ENCODE measurements at regions not wholly inside any gene's neighbourhood (a gene's known extent, or its start where the extent isn't known, plus 50 kb on each side); places are given as distances from the start of the nearest gene placed in this dataset.

- Histone ChIP-seq H3K27me3 (replicated peaks in 2 of 5; ENCODE audit: control insufficient read depth in 4 of 5, insufficient read depth in 5 of 5, low read length in 4 of 5) (no peaks in the 10 kb centered on the region), H3K36me3 (ENCODE audit: control insufficient read depth in 4 of 4, insufficient read depth in 4 of 4, low read length in 3 of 4) (no peaks in the 10 kb centered on the region), H3K4me3 (ENCODE audit: control insufficient read depth in 1 of 7, extremely low read depth in 1 of 7, insufficient read depth in 4 of 7, low read depth in 2 of 7, low read length in 6 of 7) (no peak overlapping the region), H3K9me3 (ENCODE audit: control extremely low read depth in 1 of 5, control insufficient read depth in 4 of 5, insufficient read depth in 2 of 5, low read depth in 1 of 5, low read length in 4 of 5) (no peaks in the 10 kb centered on the region), H3K27ac (ENCODE audit: insufficient read depth in 1 of 2, low read depth in 1 of 2, low read length in 2 of 2, poor library complexity in 1 of 2, severe bottlenecking in 2 of 2) (no peak overlapping the region), H3K4me1 (ENCODE audit: control extremely low read depth in 1 of 4, control insufficient read depth in 4 of 4, insufficient read depth in 4 of 4, low read length in 3 of 4) (no peaks in the 10 kb centered on the region)
- ChIA-PET CTCF (no interaction called here), POLR2A (no interaction called here)
- whole genome bisulfite sequencing (ENCODE audit: insufficient coverage) = 100% methylated on average over 3 of the region's 3 CpGs
- no peak for DNase-seq
Observed at GRCh38 chr5:58122848-58123392, 337.0 kb downstream of the PLK2 start.

DNA sequence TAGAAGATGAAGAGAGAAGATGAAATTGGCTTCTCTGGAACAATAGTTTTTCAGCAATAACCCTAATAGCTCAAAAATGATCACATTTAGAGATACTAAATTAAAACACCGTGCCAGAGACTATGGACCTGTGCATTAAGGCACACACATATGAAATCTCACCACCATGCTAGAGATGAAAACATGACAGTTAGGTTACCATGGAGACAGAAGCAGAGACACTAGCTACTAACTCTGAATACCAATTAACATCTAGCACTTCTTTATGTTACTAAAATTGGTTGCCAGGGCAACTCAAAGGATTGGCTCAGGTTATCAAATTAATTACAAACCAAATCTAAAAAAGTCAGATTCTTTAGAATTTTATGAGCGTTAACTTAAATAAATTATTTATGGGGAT lies 337.7 kb downstream of the PLK2 start:
- no peak overlapping the region for H3K4me3 ChIP-seq (ENCODE audit: control insufficient read depth in 1 of 7, extremely low read depth in 1 of 7, insufficient read depth in 4 of 7, low read depth in 2 of 7, low read length in 6 of 7)
- H3K27ac ChIP-seq (ENCODE audit: insufficient read depth in 1 of 2, low read depth in 1 of 2, low read length in 2 of 2, poor library complexity in 1 of 2, severe bottlenecking in 2 of 2) = no peak overlapping the region
- DNase-seq = peak in 2 of 3 donors; percentile 26 to 39
- no peaks in the 10 kb centered on the region for H3K27me3 ChIP-seq (replicated peaks in 2 of 5; ENCODE audit: control insufficient read depth in 4 of 5, insufficient read depth in 5 of 5, low read length in 4 of 5)
- H3K9me3 ChIP-seq (ENCODE audit: control extremely low read depth in 1 of 5, control insufficient read depth in 4 of 5, insufficient read depth in 2 of 5, low read depth in 1 of 5, low read length in 4 of 5) = no peaks in the 10 kb centered on the region
- CTCF ChIA-PET = no interaction called here
- no peaks in the 10 kb centered on the region for H3K4me1 ChIP-seq (ENCODE audit: control extremely low read depth in 1 of 4, control insufficient read depth in 4 of 4, insufficient read depth in 4 of 4, low read length in 3 of 4)
- no peaks in the 10 kb centered on the region for H3K36me3 ChIP-seq (ENCODE audit: control insufficient read depth in 4 of 4, insufficient read depth in 4 of 4, low read length in 3 of 4)
- POLR2A ChIA-PET = no interaction called here
- 100% methylated on average over 2 of the region's 2 CpGs for WGBS (ENCODE audit: insufficient coverage)

- Histone ChIP-seq H3K9me3 (ENCODE audit: control extremely low read depth in 1 of 5, control insufficient read depth in 4 of 5, insufficient read depth in 2 of 5, low read depth in 1 of 5, low read length in 4 of 5) (no peaks in the 10 kb centered on the region), H3K36me3 (ENCODE audit: control insufficient read depth in 4 of 4, insufficient read depth in 4 of 4, low read length in 3 of 4) (no peaks in the 10 kb centered on the region), H3K27ac (ENCODE audit: insufficient read depth in 1 of 2, low read depth in 1 of 2, low read length in 2 of 2, poor library complexity in 1 of 2, severe bottlenecking in 2 of 2) (no peak overlapping the region), H3K4me3 (ENCODE audit: control insufficient read depth in 1 of 7, extremely low read depth in 1 of 7, insufficient read depth in 4 of 7, low read depth in 2 of 7, low read length in 6 of 7) (no peak overlapping the region), H3K27me3 (replicated peaks in 2 of 5; ENCODE audit: control insufficient read depth in 4 of 5, insufficient read depth in 5 of 5, low read length in 4 of 5) (no peaks in the 10 kb centered on the region), H3K4me1 (ENCODE audit: control extremely low read depth in 1 of 4, control insufficient read depth in 4 of 4, insufficient read depth in 4 of 4, low read length in 3 of 4) (no peaks in the 10 kb centered on the region)
- no peak for DNase-seq
- CTCF ChIA-PET = no interaction called here
- POLR2A ChIA-PET = no interaction called here
- WGBS (ENCODE audit: insufficient coverage) = no CpG with 5 or more reads among the region's 2 CpGs
Observed at GRCh38 chr5:58121391-58121790, 338.5 kb downstream of the PLK2 start.

DNA sequence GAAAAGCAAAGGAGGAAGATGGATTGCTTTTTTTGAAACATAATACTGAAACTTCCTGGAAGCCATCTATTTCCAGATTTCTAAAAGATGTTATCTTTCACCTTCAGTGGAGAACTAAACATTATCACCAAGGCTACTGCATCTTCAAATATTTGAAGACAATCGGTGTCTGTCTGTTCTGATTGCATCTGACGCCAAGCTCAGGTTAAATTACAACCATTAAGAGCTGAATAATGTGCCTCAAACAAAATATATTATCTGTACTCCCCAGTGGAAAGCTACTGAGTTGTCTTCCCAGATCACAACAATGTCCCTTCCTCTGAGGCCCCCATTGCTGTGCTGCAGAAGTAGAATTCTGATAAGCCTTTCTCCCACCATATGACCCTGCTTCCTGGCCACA lies 342.3 kb downstream of the PLK2 start:
- CTCF ChIA-PET = interaction anchor here (1.1 to 1.2 kb wide), 2 partner anchors 15 to 34 kb away, joined by 3 read pairs; no protein-coding TSS in a partner anchor
- DNase-seq = no peak
- Histone ChIP-seq H3K9me3 (ENCODE audit: control extremely low read depth in 1 of 5, control insufficient read depth in 4 of 5, insufficient read depth in 2 of 5, low read depth in 1 of 5, low read length in 4 of 5) (peaks cover 0 to 2% (median 0%) of the 10 kb centered on the region in 5 experiments), H3K27ac (ENCODE audit: insufficient read depth in 1 of 2, low read depth in 1 of 2, low read length in 2 of 2, poor library complexity in 1 of 2, severe bottlenecking in 2 of 2) (no peak overlapping the region), H3K4me1 (ENCODE audit: control extremely low read depth in 1 of 4, control insufficient read depth in 4 of 4, insufficient read depth in 4 of 4, low read length in 3 of 4) (no peaks in the 10 kb centered on the region), H3K4me3 (ENCODE audit: control insufficient read depth in 1 of 7, extremely low read depth in 1 of 7, insufficient read depth in 4 of 7, low read depth in 2 of 7, low read length in 6 of 7) (no peak overlapping the region), H3K36me3 (ENCODE audit: control insufficient read depth in 4 of 4, insufficient read depth in 4 of 4, low read length in 3 of 4) (no peaks in the 10 kb centered on the region), H3K27me3 (replicated peaks in 2 of 5; ENCODE audit: control insufficient read depth in 4 of 5, insufficient read depth in 5 of 5, low read length in 4 of 5) (no peaks in the 10 kb centered on the region)
- POLR2A ChIA-PET = no interaction called here
- WGBS (ENCODE audit: insufficient coverage) = 94% methylated on average over 2 of the region's 2 CpGs

DNA sequence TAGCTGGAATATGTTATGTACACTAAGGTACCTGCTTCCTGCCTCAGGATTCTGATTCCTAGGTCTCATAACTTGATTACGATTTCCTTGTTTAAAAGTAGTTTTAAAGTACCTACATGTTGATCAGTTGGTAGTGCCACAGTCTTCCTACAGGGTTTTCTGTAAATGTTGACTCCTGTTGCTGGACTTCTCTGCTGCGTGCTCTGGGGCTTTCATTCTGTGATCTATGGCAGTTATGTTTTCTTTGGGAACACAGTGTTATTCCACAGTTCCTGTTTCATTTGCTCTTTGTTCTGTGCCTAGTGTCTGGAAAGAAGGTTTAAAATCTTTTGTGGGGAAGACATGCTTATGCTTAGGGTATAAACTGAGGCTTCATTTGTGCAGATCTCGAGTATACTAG lies 343.5 kb downstream of the PLK2 start:
- peaks cover 0 to 2% (median 0%) of the 10 kb centered on the region in 5 experiments for H3K9me3 ChIP-seq (ENCODE audit: control extremely low read depth in 1 of 5, control insufficient read depth in 4 of 5, insufficient read depth in 2 of 5, low read depth in 1 of 5, low read length in 4 of 5)
- H3K27me3 ChIP-seq (replicated peaks in 2 of 5; ENCODE audit: control insufficient read depth in 4 of 5, insufficient read depth in 5 of 5, low read length in 4 of 5) = no peaks in the 10 kb centered on the region
- H3K4me1 ChIP-seq (ENCODE audit: control extremely low read depth in 1 of 4, control insufficient read depth in 4 of 4, insufficient read depth in 4 of 4, low read length in 3 of 4) = no peaks in the 10 kb centered on the region
- no peaks in the 10 kb centered on the region for H3K36me3 ChIP-seq (ENCODE audit: control insufficient read depth in 4 of 4, insufficient read depth in 4 of 4, low read length in 3 of 4)
- DNase-seq = no peak
- no peak overlapping the region for H3K4me3 ChIP-seq (ENCODE audit: control insufficient read depth in 1 of 7, extremely low read depth in 1 of 7, insufficient read depth in 4 of 7, low read depth in 2 of 7, low read length in 6 of 7)
- H3K27ac ChIP-seq (ENCODE audit: insufficient read depth in 1 of 2, low read depth in 1 of 2, low read length in 2 of 2, poor library complexity in 1 of 2, severe bottlenecking in 2 of 2) = no peak overlapping the region
- ChIA-PET CTCF (no interaction called here), POLR2A (no interaction called here)
- WGBS (ENCODE audit: insufficient coverage) = 100% methylated on average over 2 of the region's 3 CpGs

GRCh38 chr5:58115811-58116210 lies 344.1 kb downstream of the PLK2 start:
- no peaks in the 10 kb centered on the region for H3K36me3 ChIP-seq (ENCODE audit: control insufficient read depth in 4 of 4, insufficient read depth in 4 of 4, low read length in 3 of 4)
- CTCF ChIA-PET = no interaction called here
- WGBS (ENCODE audit: insufficient coverage) = 100% methylated on average over 1 of the region's 1 CpG
- no peak overlapping the region for H3K27ac ChIP-seq (ENCODE audit: insufficient read depth in 1 of 2, low read depth in 1 of 2, low read length in 2 of 2, poor library complexity in 1 of 2, severe bottlenecking in 2 of 2)
- H3K27me3 ChIP-seq (replicated peaks in 2 of 5; ENCODE audit: control insufficient read depth in 4 of 5, insufficient read depth in 5 of 5, low read length in 4 of 5) = no peaks in the 10 kb centered on the region
- DNase-seq = no peak
- H3K9me3 ChIP-seq (ENCODE audit: control extremely low read depth in 1 of 5, control insufficient read depth in 4 of 5, insufficient read depth in 2 of 5, low read depth in 1 of 5, low read length in 4 of 5) = peaks cover 0 to 2% (median 0%) of the 10 kb centered on the region in 5 experiments
- POLR2A ChIA-PET = no interaction called here
- no peak overlapping the region for H3K4me3 ChIP-seq (ENCODE audit: control insufficient read depth in 1 of 7, extremely low read depth in 1 of 7, insufficient read depth in 4 of 7, low read depth in 2 of 7, low read length in 6 of 7)
- H3K4me1 ChIP-seq (ENCODE audit: control extremely low read depth in 1 of 4, control insufficient read depth in 4 of 4, insufficient read depth in 4 of 4, low read length in 3 of 4) = no peaks in the 10 kb centered on the region

GRCh38 chr5:58114324-58114723 lies 345.6 kb downstream of the PLK2 start:
- DNase-seq = no peak

More at GRCh38 chr5:58114324-58114723, 345.6 kb downstream of the PLK2 start:
- no peak overlapping the region for H3K4me3 ChIP-seq (ENCODE audit: control insufficient read depth in 1 of 7, extremely low read depth in 1 of 7, insufficient read depth in 4 of 7, low read depth in 2 of 7, low read length in 6 of 7)
- no peaks in the 10 kb centered on the region for H3K36me3 ChIP-seq (ENCODE audit: control insufficient read depth in 4 of 4, insufficient read depth in 4 of 4, low read length in 3 of 4)
- H3K9me3 ChIP-seq (ENCODE audit: control extremely low read depth in 1 of 5, control insufficient read depth in 4 of 5, insufficient read depth in 2 of 5, low read depth in 1 of 5, low read length in 4 of 5) = peaks cover 0 to 2% (median 0%) of the 10 kb centered on the region in 5 experiments
- ChIA-PET CTCF (no interaction called here), POLR2A (no interaction called here)
- no peak overlapping the region for H3K27ac ChIP-seq (ENCODE audit: insufficient read depth in 1 of 2, low read depth in 1 of 2, low read length in 2 of 2, poor library complexity in 1 of 2, severe bottlenecking in 2 of 2)
- no peaks in the 10 kb centered on the region for H3K4me1 ChIP-seq (ENCODE audit: control extremely low read depth in 1 of 4, control insufficient read depth in 4 of 4, insufficient read depth in 4 of 4, low read length in 3 of 4)
- 95% methylated on average over 2 of the region's 3 CpGs for WGBS (ENCODE audit: insufficient coverage)
- no peaks in the 10 kb centered on the region for H3K27me3 ChIP-seq (replicated peaks in 2 of 5; ENCODE audit: control insufficient read depth in 4 of 5, insufficient read depth in 5 of 5, low read length in 4 of 5)

Data from common myeloid progenitor, CD34-positive (primary cell).